CD14-positive monocyte (primary cell): ENCODE measurements at regions not wholly inside any gene's neighbourhood (a gene's known extent, or its start where the extent isn't known, plus 50 kb on each side); places are given as distances from the start of the nearest gene placed in this dataset.

ENCODE experiments used
- DNase-seq, 3 donors: peaks; one replicate each; pipeline ENCODE4 v3.0.0-alpha.2; 2011 to 2022
- H2AFZ ChIP-seq: 2 replicates; pipeline ENCODE4 v1.6.0; 2012; ENCODE audit warnings: mild to moderate bottlenecking, low read depth, low read length, inconsistent platforms; ENCODE audit not compliant: insufficient read depth, poor library complexity, severe bottlenecking
- H3K27ac ChIP-seq, 2 donors: 1 replicate in 1 of 2; 2 replicates in 1 of 2; pipeline ENCODE4 v1.5.1; 2012 to 2013; ENCODE audit warnings: low read length in 2 of 2, control low read depth in 1 of 2, inconsistent platforms in 1 of 2, low read depth in 1 of 2, mild to moderate bottlenecking in 1 of 2
- H3K27me3 ChIP-seq, 2 donors: one replicate each; pipeline versions ENCODE4 v1.6.0 to v1.6.1; 2011 to 2013; ENCODE audit warnings: low read length in 2 of 2; ENCODE audit not compliant: control insufficient read depth in 2 of 2, insufficient read depth in 2 of 2
- H3K36me3 ChIP-seq, 2 donors: replicated peaks in 1 of 2; 1 replicate in 1 of 2; 2 replicates in 1 of 2; pipeline versions ENCODE4 v1.5.1 to v1.6.1; 2012 to 2013; ENCODE audit warnings: low read length in 2 of 2, control low read depth in 1 of 2, inconsistent platforms in 1 of 2, mild to moderate bottlenecking in 1 of 2; ENCODE audit not compliant: insufficient read depth in 2 of 2, control insufficient read depth in 1 of 2
- H3K4me1 ChIP-seq, 2 donors: 1 replicate in 1 of 2; 2 replicates in 1 of 2; pipeline versions ENCODE4 v1.5.1 to v1.6.1; 2012 to 2013; ENCODE audit warnings: low read length in 2 of 2, control low read depth in 1 of 2, inconsistent platforms in 1 of 2, mild to moderate bottlenecking in 1 of 2, moderate library complexity in 1 of 2; ENCODE audit not compliant: insufficient read depth in 2 of 2, control insufficient read depth in 1 of 2
- H3K4me2 ChIP-seq: replicated peaks from 2 replicates; pipeline ENCODE3; 2012; ENCODE audit warnings: low read length, moderate library complexity, mild to moderate bottlenecking; ENCODE audit not compliant: poor library complexity, severe bottlenecking; ENCODE audit errors: extremely low read depth
- H3K4me3 ChIP-seq, 3 experiments: fragments of 200-600 bp in 1 of 3; sonication (generic) in 1 of 3; replicated peaks in 1 of 3; 1 replicate in 2 of 3; 2 replicates in 1 of 3; pipeline ENCODE4 v1.5.1; 2011 to 2013; ENCODE audit warnings: low read length in 3 of 3, mild to moderate bottlenecking in 3 of 3, control low read depth in 2 of 3, low read depth in 2 of 3, inconsistent platforms in 1 of 3, moderate library complexity in 1 of 3
- H3K79me2 ChIP-seq: 2 replicates; pipeline ENCODE4 v1.6.0; 2012; ENCODE audit warnings: mild to moderate bottlenecking, control low read depth, inconsistent platforms, low read length, moderate library complexity; ENCODE audit not compliant: insufficient read depth
- H3K9ac ChIP-seq: 2 replicates; pipeline ENCODE4 v1.6.0; 2017; ENCODE audit warnings: low read length, mild to moderate bottlenecking; ENCODE audit not compliant: insufficient read depth, poor library complexity, severe bottlenecking
- H3K9me3 ChIP-seq, 2 donors: replicated peaks in 1 of 2; 1 replicate in 1 of 2; 2 replicates in 1 of 2; pipeline versions ENCODE4 v1.5.1 to v1.6.1; 2012 to 2013; ENCODE audit warnings: low read length in 2 of 2, control low read depth in 1 of 2; ENCODE audit not compliant: control insufficient read depth in 1 of 2, insufficient read depth in 1 of 2
- H4K20me1 ChIP-seq: 2 replicates; pipeline ENCODE4 v1.6.0; 2012; ENCODE audit warnings: mild to moderate bottlenecking, low read length, control low read depth, moderate library complexity; ENCODE audit not compliant: insufficient read depth
- H3K27ac Mint-ChIP-seq, 7 donors: one replicate each; pipeline ENCODE4 v1.8.0; 2020; ENCODE audit warnings: mild to moderate bottlenecking in 7 of 7, mixed read lengths in 7 of 7, moderate library complexity in 6 of 7, inconsistent platforms in 2 of 7
- H3K27me3 Mint-ChIP-seq, 3 donors: one replicate each; pipeline ENCODE4 v1.8.0; 2021 to 2022; ENCODE audit warnings: low read depth in 3 of 3, mild to moderate bottlenecking in 3 of 3, mixed read lengths in 3 of 3, moderate library complexity in 3 of 3, inconsistent platforms in 1 of 3
- H3K36me3 Mint-ChIP-seq, 2 donors: one replicate each; pipeline ENCODE4 v1.8.0; 2020; ENCODE audit warnings: mixed read lengths in 2 of 2, inconsistent platforms in 1 of 2, mild to moderate bottlenecking in 1 of 2
- H3K4me1 Mint-ChIP-seq: one replicate; pipeline ENCODE4 v1.8.0; 2020; ENCODE audit warnings: mild to moderate bottlenecking, mixed read lengths
- H3K4me3 Mint-ChIP-seq, 2 donors: one replicate each; pipeline ENCODE4 v1.8.0; 2020; ENCODE audit warnings: mild to moderate bottlenecking in 2 of 2, mixed read lengths in 2 of 2, moderate library complexity in 1 of 2
- H3K9me3 Mint-ChIP-seq, 7 donors: one replicate each; pipeline ENCODE4 v1.8.0; 2020 to 2022; ENCODE audit warnings: mixed read lengths in 7 of 7, mild to moderate bottlenecking in 6 of 7, moderate library complexity in 6 of 7, inconsistent platforms in 2 of 7
- CTCF ChIP-seq: fragments of 200-600 bp; IDR thresholded peaks from one replicate; pipeline ENCODE4 v1.8.0; 2022; ENCODE audit warnings: antibody characterized with exemption, mild to moderate bottlenecking
- WGBS: methylation state at CpG from one replicate; pipeline ENCODE4 v1.1.5; 2013; ENCODE audit warnings: missing lambda C conversion rate; ENCODE audit not compliant: insufficient coverage; 5-methylcytosine and 5-hydroxymethylcytosine counted together
- intact Hi-C, 2 donors: fragments of 100-400 bp; cut with micrococcal nuclease; formaldehyde crosslinking; loops; one replicate each; pipeline versions ENCODE4 v1.15.0 to v1.15.1; 2023

DNA sequence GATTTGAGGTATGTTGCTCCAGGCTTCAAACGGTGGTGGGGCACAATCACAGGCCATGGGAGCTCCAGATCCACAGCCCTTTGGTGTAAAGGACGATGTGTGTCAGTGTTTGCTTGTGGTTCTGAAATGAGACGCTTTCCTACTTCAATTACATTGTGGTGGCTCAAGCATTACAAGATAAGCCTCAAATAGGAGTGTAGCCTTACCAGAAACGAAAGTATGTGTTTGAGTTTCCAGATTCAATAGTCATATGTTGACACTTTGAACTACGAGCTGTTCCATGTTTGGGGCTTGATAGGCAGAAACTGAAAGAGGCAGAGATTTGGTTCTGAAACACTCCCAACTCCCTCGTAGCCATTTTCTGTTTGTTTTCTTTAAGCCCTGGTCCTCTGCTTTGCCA is 187.1 kb downstream of the MYLK4 start:
- Histone ChIP-seq H3K9ac (no peak overlapping the region), H3K36me3 (no peaks in the 10 kb centered on the region), H3K4me2 (no peak overlapping the region), H3K9me3 (no peaks in the 10 kb centered on the region), H3K27ac (no peak overlapping the region), H3K4me1 (no peaks in the 10 kb centered on the region), H3K27me3 (no peaks in the 10 kb centered on the region), H4K20me1 (no peaks in the 10 kb centered on the region), H3K4me3 (no peak overlapping the region), H2AFZ (no peak overlapping the region), H3K79me2 (no peaks in the 10 kb centered on the region)
- H3K36me3 Mint-ChIP-seq, result no peaks in the 10 kb centered on the region
- H3K27me3 Mint-ChIP-seq, result peaks cover 0 to 13% (median 4%) of the 10 kb centered on the region in 3 donors
- TF ChIP-seq CTCF, result no peak
- whole genome bisulfite sequencing, result 43% methylated on average over 1 of the region's 6 CpGs
- H3K9me3 Mint-ChIP-seq, result peaks cover 0 to 11% (median 4%) of the 10 kb centered on the region in 7 donors
- intact Hi-C loops, result no loop called here
- H3K27ac Mint-ChIP-seq, result peak overlapping the region in 1 of 7 donors; percentile 67
- peaks cover 7% of the 10 kb centered on the region for H3K4me1 Mint-ChIP-seq
- H3K4me3 Mint-ChIP-seq, result no peak overlapping the region
- no peak for DNase-seq

- no peaks in the 10 kb centered on the region for H3K36me3 Mint-ChIP-seq
- Histone ChIP-seq H3K4me1 (no peaks in the 10 kb centered on the region), H3K9me3 (no peaks in the 10 kb centered on the region), H3K4me2 (no peak overlapping the region), H3K79me2 (no peaks in the 10 kb centered on the region), H2AFZ (no peak overlapping the region), H3K9ac (no peak overlapping the region), H3K36me3 (no peaks in the 10 kb centered on the region), H4K20me1 (no peaks in the 10 kb centered on the region), H3K4me3 (no peak overlapping the region), H3K27ac (no peak overlapping the region), H3K27me3 (no peaks in the 10 kb centered on the region)
- WGBS, result 100% methylated on average over 1 of the region's 4 CpGs
- H3K4me3 Mint-ChIP-seq, result no peak overlapping the region
- no peak overlapping the region for H3K27ac Mint-ChIP-seq
- DNase-seq, result no peak
- no peak for TF ChIP-seq CTCF
- H3K9me3 Mint-ChIP-seq, result peaks cover 0 to 11% (median 4%) of the 10 kb centered on the region in 7 donors
- peaks cover 7% of the 10 kb centered on the region for H3K4me1 Mint-ChIP-seq
- intact Hi-C loops, result no loop called here
- peaks cover 3 to 16% (median 9%) of the 10 kb centered on the region in 3 donors for H3K27me3 Mint-ChIP-seq
Measured at GRCh38 chr6:2562721-2563451, 187.8 kb downstream of the MYLK4 start.
